BJ (cell line): ENCODE measurements at regions not wholly inside any gene's neighbourhood (a gene's known extent, or its start where the extent isn't known, plus 50 kb on each side); places are given as distances from the start of the nearest gene placed in this dataset.

Experiments
- CTCF ChIA-PET: fragments of 350-600 bp; formaldehyde crosslinking; extraction: SDS; loops from one replicate; lab custom pipeline; 2021; ENCODE audit warnings: antibody characterized with exemption, inconsistent platforms; lab: Yijun Ruan, JAX
- POLR2A ChIA-PET: fragments of 300-600 bp; sonication (Branson Sonifier 250); formaldehyde crosslinking; extraction: SDS; loops from one replicate; lab custom pipeline; 2021; ENCODE audit warnings: antibody characterized with exemption; lab: Charles Lee
- DNase-seq: peaks from one replicate; pipeline ENCODE4 v3.0.0-alpha.2; 2011; ENCODE audit warnings: low read depth
- H3K27me3 ChIP-seq: 2 replicates; pipeline ENCODE4 v1.6.0; 2011; ENCODE audit warnings: low read length; ENCODE audit not compliant: control insufficient read depth, insufficient read depth
- H3K36me3 ChIP-seq: 2 replicates; pipeline ENCODE4 v1.5.1; 2011; ENCODE audit warnings: low read length; ENCODE audit not compliant: control insufficient read depth, insufficient read depth
- H3K4me3 ChIP-seq: 2 replicates; pipeline ENCODE4 v1.5.1; 2011; ENCODE audit warnings: low read depth, mild to moderate bottlenecking, control low read depth, low read length
- TF ChIP-seq, protein P1 (sequence below): IDR thresholded peaks from 2 replicates; pipeline ENCODE4 v1.5.1; 2011; ENCODE audit warnings: low read depth, mild to moderate bottlenecking, control low read depth, inconsistent platforms, low read length, moderate library complexity; ENCODE audit not compliant: insufficient read depth

DNA sequence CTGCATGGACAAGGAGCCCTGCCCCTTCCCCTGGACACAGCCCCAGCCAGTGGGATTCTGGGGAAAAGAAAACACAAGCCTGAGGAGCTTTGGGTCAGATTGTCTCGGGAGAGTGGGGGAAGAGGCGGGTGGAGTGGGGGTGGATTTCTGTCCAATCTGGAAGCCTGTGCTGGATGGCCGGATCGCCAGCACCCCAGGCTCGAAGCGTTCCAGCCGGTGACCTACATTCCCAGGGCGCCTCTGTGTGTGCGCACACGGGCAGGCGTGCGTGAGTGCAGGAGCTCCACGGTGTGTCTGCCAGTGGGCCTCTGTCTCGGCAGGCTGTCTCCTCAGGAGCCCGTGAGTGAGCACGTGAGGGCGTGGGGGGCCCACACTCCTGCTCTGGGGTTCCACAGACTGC is 74.3 kb upstream of the DAB2IP start:
- ChIA-PET POLR2A (no interaction called here), CTCF (interaction anchor here (1.5 to 2.8 kb wide), 4 partner anchors 9 to 31 kb away, joined by 6 to 15 read pairs (median 11); no protein-coding TSS in a partner anchor)
- no peak for DNase-seq
- TF ChIP-seq, protein P1, sequence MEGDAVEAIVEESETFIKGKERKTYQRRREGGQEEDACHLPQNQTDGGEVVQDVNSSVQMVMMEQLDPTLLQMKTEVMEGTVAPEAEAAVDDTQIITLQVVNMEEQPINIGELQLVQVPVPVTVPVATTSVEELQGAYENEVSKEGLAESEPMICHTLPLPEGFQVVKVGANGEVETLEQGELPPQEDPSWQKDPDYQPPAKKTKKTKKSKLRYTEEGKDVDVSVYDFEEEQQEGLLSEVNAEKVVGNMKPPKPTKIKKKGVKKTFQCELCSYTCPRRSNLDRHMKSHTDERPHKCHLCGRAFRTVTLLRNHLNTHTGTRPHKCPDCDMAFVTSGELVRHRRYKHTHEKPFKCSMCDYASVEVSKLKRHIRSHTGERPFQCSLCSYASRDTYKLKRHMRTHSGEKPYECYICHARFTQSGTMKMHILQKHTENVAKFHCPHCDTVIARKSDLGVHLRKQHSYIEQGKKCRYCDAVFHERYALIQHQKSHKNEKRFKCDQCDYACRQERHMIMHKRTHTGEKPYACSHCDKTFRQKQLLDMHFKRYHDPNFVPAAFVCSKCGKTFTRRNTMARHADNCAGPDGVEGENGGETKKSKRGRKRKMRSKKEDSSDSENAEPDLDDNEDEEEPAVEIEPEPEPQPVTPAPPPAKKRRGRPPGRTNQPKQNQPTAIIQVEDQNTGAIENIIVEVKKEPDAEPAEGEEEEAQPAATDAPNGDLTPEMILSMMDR, result no peak
- Histone ChIP-seq H3K36me3 (no peaks in the 10 kb centered on the region), H3K27me3 (peaks cover 3% of the 10 kb centered on the region), H3K4me3 (no peak overlapping the region)

DNA sequence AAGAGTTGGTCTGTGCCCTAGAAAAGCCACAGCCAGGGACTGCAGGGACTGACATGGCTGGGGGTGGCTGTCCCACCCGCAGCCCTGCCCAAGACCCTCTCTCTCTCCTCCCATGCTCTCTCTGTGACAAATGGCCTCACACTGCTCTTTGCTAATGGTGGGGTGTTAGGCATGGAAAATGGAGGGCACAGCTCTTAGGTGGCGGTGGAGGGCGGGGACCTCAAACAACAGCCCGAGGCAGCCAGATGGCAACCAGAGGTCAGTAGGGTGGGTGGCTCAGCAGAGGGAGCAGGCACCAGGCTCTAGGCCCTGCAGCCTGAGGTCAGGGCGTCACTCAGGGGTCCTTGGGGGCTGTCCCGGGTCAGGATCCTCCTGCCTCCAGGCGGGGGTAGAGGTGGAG is 73.9 kb upstream of the DAB2IP start:
- no peak for DNase-seq
- TF ChIP-seq, protein P1, result no peak
- CTCF ChIA-PET, result interaction anchor here (1.5 to 2.8 kb wide), 3 partner anchors 10 to 27 kb away, joined by 6 to 15 read pairs (median 11); no protein-coding TSS in a partner anchor
- Histone ChIP-seq H3K27me3 (peaks cover 4% of the 10 kb centered on the region), H3K4me3 (no peak overlapping the region), H3K36me3 (no peaks in the 10 kb centered on the region)
- POLR2A ChIA-PET, result no interaction called here

DNA sequence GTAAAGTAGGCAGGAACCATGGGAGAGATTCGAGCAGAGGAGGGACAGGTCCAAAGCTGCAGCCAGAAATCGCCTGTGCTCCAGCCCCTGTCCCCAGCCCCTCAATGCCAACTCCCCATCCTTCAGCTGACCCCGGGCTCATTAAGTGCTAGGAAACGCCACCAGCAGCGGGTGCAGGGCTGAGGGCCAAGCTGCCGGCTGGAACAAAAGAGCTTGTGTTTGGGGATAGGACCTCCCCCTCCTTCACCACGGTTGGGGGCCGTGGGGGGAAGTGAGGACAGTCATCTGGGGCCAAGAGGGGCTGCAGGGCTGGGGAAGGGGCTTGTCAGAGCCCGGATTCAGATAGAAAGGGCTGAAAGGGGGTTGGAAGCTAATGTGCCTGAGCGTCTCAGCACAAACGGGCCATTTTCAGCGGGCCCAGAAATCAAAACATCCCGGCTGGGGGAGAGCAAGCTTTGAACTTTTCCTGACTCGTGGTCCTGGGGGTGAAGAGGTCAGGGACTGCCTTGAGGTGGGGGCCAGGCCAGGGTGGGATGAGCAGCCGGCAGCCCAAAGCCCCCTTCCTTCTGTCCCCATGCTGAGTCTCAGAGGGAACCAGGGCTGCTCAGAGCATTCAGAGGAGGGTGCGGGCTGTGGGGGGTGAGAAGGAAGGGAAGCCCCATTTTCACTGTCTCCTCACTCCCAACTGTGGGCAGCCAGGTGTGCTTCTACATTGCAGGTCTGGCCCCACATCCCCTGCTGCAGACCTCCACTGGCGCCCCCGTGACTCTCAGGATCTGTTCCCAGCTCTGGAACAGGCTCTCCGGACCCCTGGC is 69.4 kb upstream of the DAB2IP start:
- no peaks in the 10 kb centered on the region for H3K36me3 ChIP-seq
- no peak for DNase-seq
- ChIA-PET CTCF (interaction anchor here (1.1 to 1.8 kb wide), 3 partner anchors 10 to 32 kb away, joined by 3 to 4 read pairs (median 4); no protein-coding TSS in a partner anchor), POLR2A (no interaction called here)
- peaks cover 6% of the 10 kb centered on the region for H3K27me3 ChIP-seq
- TF ChIP-seq, protein P1, result no peak
- no peak overlapping the region for H3K4me3 ChIP-seq

DNA sequence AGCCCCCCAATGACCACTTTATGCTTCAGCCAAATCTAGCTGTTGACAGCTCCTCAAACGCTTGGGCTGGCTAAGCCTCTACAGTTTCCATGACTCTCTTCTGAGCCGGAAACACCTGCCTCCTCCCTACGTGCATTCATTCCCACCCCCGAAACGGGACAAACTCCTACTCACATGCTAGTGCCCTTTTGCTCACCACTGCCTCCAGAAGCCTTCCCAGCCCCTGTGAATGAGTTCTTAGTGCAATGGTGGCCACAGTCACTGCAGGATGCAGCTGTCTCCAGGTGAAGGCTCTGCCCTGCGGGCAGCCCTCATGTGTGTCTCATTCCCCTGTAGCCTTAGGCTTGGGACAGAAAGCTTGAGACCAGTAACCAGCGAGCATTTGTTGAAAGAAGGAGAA is 68.8 kb upstream of the DAB2IP start:
- TF ChIP-seq, protein P1, result no peak
- POLR2A ChIA-PET, result no interaction called here
- Histone ChIP-seq H3K36me3 (no peaks in the 10 kb centered on the region), H3K4me3 (no peak overlapping the region), H3K27me3 (peaks cover 6% of the 10 kb centered on the region)
- DNase-seq, result no peak
- CTCF ChIA-PET, result interaction anchor here (1.8 kb wide), 1 partner anchor 33 kb away, joined by 4 read pairs; no protein-coding TSS in a partner anchor

DNA sequence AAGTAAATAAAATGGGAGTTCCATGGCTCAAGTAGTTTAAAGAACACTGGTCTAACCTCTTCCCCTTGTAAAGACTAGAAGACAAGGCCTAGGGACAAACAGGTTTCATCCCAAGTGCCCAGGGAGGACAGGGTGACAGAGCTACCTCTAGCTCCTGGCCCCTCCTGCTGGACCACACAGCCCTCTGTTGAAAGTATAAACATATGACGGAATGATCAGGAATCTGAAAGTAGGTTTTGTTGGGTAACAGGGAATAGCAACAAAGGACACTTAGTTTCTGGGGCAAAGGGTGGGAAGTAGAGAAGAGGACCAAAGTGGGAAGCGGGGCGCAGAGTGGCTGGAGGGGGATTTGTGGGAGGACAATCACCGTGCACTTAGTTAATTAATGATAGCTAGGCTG is 67.0 kb upstream of the DAB2IP start:
- H3K36me3 ChIP-seq, result no peaks in the 10 kb centered on the region
- H3K27me3 ChIP-seq, result peaks cover 10% of the 10 kb centered on the region
- CTCF ChIA-PET, result interaction anchor here (1.2 kb wide), 1 partner anchor 16 kb away, joined by 5 read pairs; no protein-coding TSS in a partner anchor
- TF ChIP-seq, protein P1, result no peak
- no peak for DNase-seq
- POLR2A ChIA-PET, result no interaction called here
- no peak overlapping the region for H3K4me3 ChIP-seq
